HepG2 (cell line): ENCODE measurements at regions not wholly inside any gene's neighbourhood (a gene's known extent, or its start where the extent isn't known, plus 50 kb on each side); places are given as distances from the start of the nearest gene placed in this dataset.

ENCODE experiments used
- ATAC-seq: fragments of 200-7000 bp; cut with Tn5 transposase; 3 replicates; pipeline ENCODE4 v1.9.1; 2020; ENCODE audit warnings: mild to moderate bottlenecking, moderate library complexity
- BruUV-seq: library from RNA; stranded (reverse); fragments of 400-500 nt; replicated peaks from 2 replicates; lab custom pipeline; 2021; lab: Mats Ljungman, UMichigan
- CTCF ChIA-PET: fragments of 300-600 bp; formaldehyde crosslinking; extraction: SDS; loops from one replicate; lab custom pipeline; 2021; ENCODE audit warnings: low total read pairs, inconsistent platforms, low intra/inter-chr PET ratio; lab: Yijun Ruan, JAX
- POLR2A ChIA-PET: fragments of 350-600 bp; sonication (Branson Sonifier 250); formaldehyde crosslinking; loops from one replicate; lab custom pipeline; 2020; ENCODE audit warnings: antibody characterized with exemption, inconsistent platforms; lab: Yijun Ruan, JAX
- DNase-seq: peaks from one replicate; pipeline ENCODE4 v3.0.0-alpha.2; 2015; ENCODE audit warnings: low spot score
- FAIRE-seq: peaks from 3 replicates; lab custom pipeline; 2011; peaks lifted over from hg19 to GRCh38; lab: Jason Lieb, UNC
- H2AFZ ChIP-seq: one replicate; pipeline ENCODE4 v1.6.1; 2011; ENCODE audit warnings: low read length, inconsistent platforms
- H3K27ac ChIP-seq: fragments of 300-600 bp; 3 replicates; pipeline ENCODE4 v1.8.0; 2011; ENCODE audit warnings: mixed run types, mild to moderate bottlenecking, mixed read lengths, low read length, inconsistent platforms; ENCODE audit not compliant: insufficient read depth; ENCODE audit errors: extremely low read length
- H3K27me3 ChIP-seq, 2 experiments: fragments of 200-600 bp in 1 of 2; 2 replicates in 1 of 2; 3 replicates in 1 of 2; pipeline versions ENCODE4 v1.6.0 to v1.8.0; 2011; ENCODE audit warnings: low read length in 2 of 2, mild to moderate bottlenecking in 2 of 2, moderate library complexity in 2 of 2, inconsistent platforms in 1 of 2; ENCODE audit not compliant: insufficient read depth in 2 of 2, control insufficient read depth in 1 of 2
- H3K36me3 ChIP-seq, 2 experiments: fragments of 200-600 bp in 1 of 2; replicated peaks in 1 of 2; 2 replicates in 1 of 2; 3 replicates in 1 of 2; pipeline versions ENCODE4 v1.5.1 to v1.8.0; 2011; ENCODE audit warnings: low read length in 2 of 2, inconsistent platforms in 1 of 2; ENCODE audit not compliant: insufficient read depth in 2 of 2, control insufficient read depth in 1 of 2
- H3K4me1 ChIP-seq: 2 replicates; pipeline ENCODE4 v1.5.1; 2012; ENCODE audit warnings: low read length, inconsistent platforms; ENCODE audit not compliant: insufficient read depth
- H3K4me2 ChIP-seq: 2 replicates; pipeline ENCODE4 v1.6.0; 2011; ENCODE audit warnings: low read depth, low read length, inconsistent platforms
- H3K4me3 ChIP-seq, 3 experiments: fragments of 200-600 bp in 1 of 3; sonication (generic), shearing (Covaris generic) in 1 of 3; replicated peaks in 1 of 3; 2 replicates each; pipeline ENCODE4 v1.5.1; 2011 to 2016; ENCODE audit warnings: low read length in 3 of 3, inconsistent platforms in 2 of 3, low read depth in 2 of 3, mild to moderate bottlenecking in 2 of 3, control low read depth in 1 of 3, mixed read lengths in 1 of 3; ENCODE audit not compliant: insufficient read depth in 1 of 3
- H3K79me2 ChIP-seq: one replicate; pipeline ENCODE4 v1.6.1; 2011; ENCODE audit warnings: low read length, inconsistent platforms; ENCODE audit not compliant: insufficient read depth
- H3K9ac ChIP-seq: 2 replicates; pipeline ENCODE4 v1.6.0; 2011; ENCODE audit warnings: mild to moderate bottlenecking, low read depth, low read length, inconsistent platforms; ENCODE audit not compliant: insufficient read depth
- H3K9me3 ChIP-seq: 2 replicates; pipeline ENCODE4 v1.5.1; 2012; ENCODE audit warnings: mild to moderate bottlenecking, low read length
- H4K20me1 ChIP-seq: 2 replicates; pipeline ENCODE4 v1.6.0; 2011; ENCODE audit warnings: inconsistent platforms, mild to moderate bottlenecking, low read length, moderate library complexity; ENCODE audit not compliant: insufficient read depth
- MZF1 ChIP-seq: sonication (generic); formaldehyde crosslinking; IDR thresholded peaks from 2 replicates; pipeline ENCODE4 v1.8.1; 2023; ENCODE audit warnings: mild to moderate bottlenecking, missing genetic modification reagents, borderline replicate concordance
- NR2F2 ChIP-seq: IDR thresholded peaks from 2 replicates; pipeline ENCODE4 v1.6.1; 2012; ENCODE audit warnings: low read depth, inconsistent platforms, borderline replicate concordance
- SOX13 ChIP-seq, 3 experiments: fragments of 450-650 bp in 1 of 3; sonication (generic) in 1 of 3; formaldehyde crosslinking in 1 of 3; IDR thresholded peaks in 2 of 3; conservative IDR thresholded peaks in 1 of 3; 2 replicates each; pipeline versions ENCODE4 v1.5.0 to v1.6.1; 2016 to 2020; ENCODE audit warnings: antibody characterized with exemption in 1 of 3, mild to moderate bottlenecking in 1 of 3, missing compliant biosample characterization in 1 of 3, missing genetic modification reagents in 1 of 3, moderate library complexity in 1 of 3
- YY1 ChIP-seq: IDR thresholded peaks from 2 replicates; pipeline ENCODE4 v1.6.1; 2011; ENCODE audit warnings: low read length, low read depth, moderate library complexity, mild to moderate bottlenecking; ENCODE audit not compliant: insufficient read depth, insufficient replicate concordance
- ZMYM3 ChIP-seq: sonication (generic); formaldehyde crosslinking; IDR thresholded peaks from 2 replicates; pipeline ENCODE4 v1.5.1; 2020; ENCODE audit warnings: mild to moderate bottlenecking, missing genetic modification reagents
- ZNF282 ChIP-seq: fragments of 450-650 bp; IDR thresholded peaks from 2 replicates; pipeline ENCODE4 v1.6.1; 2018; ENCODE audit not compliant: partially characterized antibody
- ZNF30 ChIP-seq: sonication (generic); formaldehyde crosslinking; IDR thresholded peaks from 2 replicates; pipeline ENCODE4 v1.5.0; 2020; ENCODE audit warnings: mild to moderate bottlenecking, missing genetic modification reagents
- ZNF44 ChIP-seq: sonication (generic); formaldehyde crosslinking; IDR thresholded peaks from 2 replicates; pipeline ENCODE4 v1.5.1; 2020; ENCODE audit warnings: mild to moderate bottlenecking, missing genetic modification reagents
- in situ Hi-C: cut with HindIII; loops from 2 replicates; pipeline ENCODE4 v1.10.0; 2017; ENCODE audit warnings: low pct_unique_long_range_greater_than_20kb; ENCODE audit not compliant: extremely low pct_ligation_motif_present
- intact Hi-C: fragments of 100-400 bp; cut with micrococcal nuclease; formaldehyde crosslinking; loops from one replicate; pipeline ENCODE4 v1.10.0; 2022; ENCODE audit not compliant: unreplicated experiment
- TF ChIP-seq, protein P1 (sequence below): IDR thresholded peaks from 2 replicates; pipeline ENCODE4 v1.6.1; 2016; ENCODE audit warnings: missing compliant biosample characterization, missing genetic modification reagents, borderline replicate concordance
- TF ChIP-seq, protein P2 (sequence below): sonication (generic); formaldehyde crosslinking; IDR thresholded peaks from 2 replicates; pipeline ENCODE4 v1.4.0; 2020; ENCODE audit warnings: missing genetic modification reagents, mild to moderate bottlenecking, borderline replicate concordance

DNA sequence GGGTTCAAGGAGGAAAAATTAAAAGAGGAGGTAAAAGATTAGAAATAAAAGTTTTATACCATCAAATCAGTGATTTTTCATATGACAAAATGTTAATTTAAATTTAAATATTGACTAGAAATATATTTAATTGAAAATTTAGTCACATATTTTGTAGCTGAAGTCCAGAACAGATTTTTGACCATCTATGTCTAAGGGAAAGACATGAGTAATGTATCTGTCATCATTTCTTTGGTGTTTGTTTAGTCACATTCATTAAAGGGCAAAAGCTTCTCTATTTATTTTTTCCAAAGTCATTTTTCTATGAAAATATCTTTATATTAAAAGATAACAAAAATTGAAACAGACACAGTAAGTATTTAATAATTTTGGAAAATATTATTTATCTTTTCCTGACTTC, 252.0 kb upstream of the ISL1 start:
- Histone ChIP-seq H3K79me2 (no peaks in the 10 kb centered on the region), H3K4me1 (no peaks in the 10 kb centered on the region), H3K36me3 (no peaks in the 10 kb centered on the region), H3K27ac (no peak overlapping the region), H4K20me1 (no peaks in the 10 kb centered on the region), H3K4me2 (no peak overlapping the region), H3K9me3 (no peaks in the 10 kb centered on the region), H3K9ac (no peak overlapping the region), H2AFZ (no peak overlapping the region), H3K4me3 (no peak overlapping the region), H3K27me3 (no peaks in the 10 kb centered on the region)
- no peak for ATAC-seq
- DNase-seq: no peak
- in situ Hi-C loops: no loop called here
- ChIA-PET CTCF (no interaction called here), POLR2A (no interaction called here)
- no TSS peak for BruUV-seq
- FAIRE-seq: no peak
- TF ChIP-seq, protein P1, sequence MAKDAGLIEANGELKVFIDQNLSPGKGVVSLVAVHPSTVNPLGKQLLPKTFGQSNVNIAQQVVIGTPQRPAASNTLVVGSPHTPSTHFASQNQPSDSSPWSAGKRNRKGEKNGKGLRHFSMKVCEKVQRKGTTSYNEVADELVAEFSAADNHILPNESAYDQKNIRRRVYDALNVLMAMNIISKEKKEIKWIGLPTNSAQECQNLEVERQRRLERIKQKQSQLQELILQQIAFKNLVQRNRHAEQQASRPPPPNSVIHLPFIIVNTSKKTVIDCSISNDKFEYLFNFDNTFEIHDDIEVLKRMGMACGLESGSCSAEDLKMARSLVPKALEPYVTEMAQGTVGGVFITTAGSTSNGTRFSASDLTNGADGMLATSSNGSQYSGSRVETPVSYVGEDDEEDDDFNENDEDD (CRISPR knock-in tag): no peak
- no peak for TF ChIP-seq ZNF282
- TF ChIP-seq MZF1 (CRISPR knock-in tag): no peak
- TF ChIP-seq, protein P2, sequence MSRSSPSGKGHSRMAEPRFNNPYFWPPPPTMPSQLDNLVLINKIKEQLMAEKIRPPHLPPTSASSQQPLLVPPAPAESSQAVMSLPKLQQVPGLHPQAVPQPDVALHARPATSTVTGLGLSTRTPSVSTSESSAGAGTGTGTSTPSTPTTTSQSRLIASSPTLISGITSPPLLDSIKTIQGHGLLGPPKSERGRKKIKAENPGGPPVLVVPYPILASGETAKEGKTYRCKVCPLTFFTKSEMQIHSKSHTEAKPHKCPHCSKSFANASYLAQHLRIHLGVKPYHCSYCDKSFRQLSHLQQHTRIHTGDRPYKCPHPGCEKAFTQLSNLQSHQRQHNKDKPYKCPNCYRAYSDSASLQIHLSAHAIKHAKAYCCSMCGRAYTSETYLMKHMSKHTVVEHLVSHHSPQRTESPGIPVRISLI (CRISPR knock-in tag): no peak
- no peak for TF ChIP-seq YY1
- TF ChIP-seq NR2F2: no peak
- TF ChIP-seq ZMYM3: no peak
- no peak for TF ChIP-seq SOX13 (IDR thresholded peaks at IDR 0.05)
- TF ChIP-seq SOX13 (CRISPR knock-in tag; conservative IDR thresholded peaks at IDR 0.05 in 1 of 2, IDR thresholded peaks at IDR 0.05 in 1 of 2): no peak
- TF ChIP-seq ZNF30: no peak
- TF ChIP-seq ZNF44 (CRISPR knock-in tag): no peak
- intact Hi-C loops: no loop called here
